ENCODE measurements at regions not wholly inside any gene's neighbourhood (a gene's known extent, or its start where the extent isn't known, plus 50 kb on each side); places are given as distances from the start of the nearest gene placed in this dataset.
"Not testable (repeated sequence)": the region's sequence is repeated elsewhere in the genome, so short reads cannot be mapped to it uniquely, and the experiment has no call there.

GRCh38 chr13:87207280-87208003 lies 463.7 kb upstream of the SLITRK5 start:
- DNase-seq (ENCODE audit: low spot score) = no peak

DNA sequence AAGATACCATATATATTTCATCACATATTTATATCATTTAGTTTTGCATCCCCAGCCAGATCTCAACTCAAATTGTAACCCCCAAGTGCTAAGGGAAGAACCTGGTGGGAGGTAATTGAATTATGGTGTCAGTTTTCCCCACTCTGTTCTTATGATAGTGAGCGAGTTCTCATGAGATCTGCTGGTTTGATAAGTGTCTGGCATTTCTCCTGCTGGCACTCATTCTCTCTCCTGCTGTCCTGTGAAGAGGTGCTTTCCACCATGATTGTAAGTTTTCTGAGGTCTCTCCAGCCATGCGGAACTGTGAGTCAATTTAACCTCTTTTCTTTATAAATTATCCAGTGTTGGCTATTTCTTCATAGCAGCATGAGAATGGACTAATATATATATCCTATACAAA lies 462.5 kb upstream of the SLITRK5 start:
- no peak for DNase-seq (ENCODE audit: low spot score)

GRCh38 chr13:87234981-87235380 lies 436.2 kb upstream of the SLITRK5 start:
- no peak for DNase-seq (ENCODE audit: low spot score)

GRCh38 chr13:87235621-87236020 lies 435.6 kb upstream of the SLITRK5 start:
- DNase-seq (ENCODE audit: low spot score) = no peak

- no peak for DNase-seq (ENCODE audit: low spot score)
These were observed 426.8 kb upstream of the SLITRK5 start for GRCh38 chr13:87244256-87244890.

GRCh38 chr13:87249847-87250246 lies 421.3 kb upstream of the SLITRK5 start:
- DNase-seq (ENCODE audit: low spot score) = not testable (repeated sequence)

GRCh38 chr13:87255394-87255793 lies 415.8 kb upstream of the SLITRK5 start:
- no peak for DNase-seq (ENCODE audit: low spot score)

DNA sequence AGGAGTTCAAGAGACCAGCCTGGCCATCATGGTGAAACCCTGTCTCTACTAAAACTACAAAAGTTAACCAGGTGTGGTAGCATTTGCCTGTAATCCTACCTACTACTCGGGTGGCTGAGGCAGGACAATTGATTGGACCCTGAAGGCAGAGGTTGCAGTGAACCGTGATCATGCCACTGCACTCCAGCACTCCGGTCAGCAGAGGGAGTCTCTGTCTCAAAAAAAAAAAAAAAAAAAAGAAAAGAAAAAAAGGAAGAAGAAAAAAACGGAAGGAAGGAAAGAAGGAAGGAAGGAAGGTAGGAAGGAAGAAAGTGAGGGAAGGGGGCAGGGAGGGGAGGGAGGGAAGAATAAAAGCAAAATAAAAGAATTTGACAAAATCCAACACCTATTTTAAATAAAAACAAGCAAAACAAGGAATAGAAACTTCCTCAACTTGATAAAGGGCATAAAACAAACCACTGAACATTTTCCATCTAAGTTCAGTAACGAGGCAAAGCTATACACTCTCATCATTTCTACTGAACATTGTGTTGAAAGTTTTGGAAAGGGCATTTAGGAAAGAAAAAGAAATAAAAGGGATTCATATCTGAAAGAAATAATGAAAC lies 411.6 kb upstream of the SLITRK5 start:
- no peak for DNase-seq (ENCODE audit: low spot score)

GRCh38 chr13:87274209-87274819 lies 396.9 kb upstream of the SLITRK5 start:
- DNase-seq (ENCODE audit: low spot score) = no peak

GRCh38 chr13:87280139-87280538 lies 391.0 kb upstream of the SLITRK5 start:
- no peak for DNase-seq (ENCODE audit: low spot score)

DNA sequence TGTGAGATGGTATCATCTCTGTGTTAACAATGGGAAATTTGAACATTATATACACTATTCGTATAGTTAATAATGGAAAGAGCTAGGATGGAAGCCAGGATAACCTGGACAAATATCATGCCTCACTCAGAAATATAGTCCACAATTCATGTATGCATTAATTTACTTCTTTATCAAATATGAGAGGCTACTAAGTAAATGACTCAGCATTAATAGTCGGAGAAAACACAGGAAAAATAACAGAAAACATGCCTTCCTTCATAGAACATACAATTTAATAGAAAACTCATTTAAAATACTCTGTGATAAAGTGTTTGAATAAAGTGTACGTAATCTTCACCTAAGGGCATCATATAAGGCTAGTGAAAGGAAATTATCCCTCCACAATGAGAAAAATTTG lies 383.4 kb upstream of the SLITRK5 start:
- DNase-seq (ENCODE audit: low spot score) = no peak

DNA sequence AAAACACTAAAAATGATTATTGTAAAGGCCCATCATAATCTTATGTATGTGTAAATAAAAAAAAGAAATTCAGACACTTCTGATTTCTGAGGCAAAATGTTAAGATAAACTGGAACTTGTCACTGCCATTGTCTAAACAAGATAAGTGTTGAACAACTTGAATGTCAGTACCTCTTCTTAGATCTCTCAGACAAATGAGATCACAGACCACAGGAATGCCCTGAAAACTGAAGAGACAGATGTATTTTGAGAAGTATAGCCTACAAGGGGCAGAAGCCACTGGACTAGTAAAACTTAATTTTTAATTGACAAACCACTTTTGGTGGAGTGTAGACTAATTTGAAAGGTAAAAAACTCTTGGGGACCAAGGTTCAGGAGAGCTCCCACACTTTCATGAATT lies 375.5 kb upstream of the SLITRK5 start:
- DNase-seq (ENCODE audit: low spot score) = no peak

- DNase-seq (ENCODE audit: low spot score) = no peak
These were observed 369.1 kb upstream of the SLITRK5 start for GRCh38 chr13:87302034-87302433.

GRCh38 chr13:87302931-87303330 lies 368.2 kb upstream of the SLITRK5 start:
- no peak for DNase-seq (ENCODE audit: low spot score)

DNA sequence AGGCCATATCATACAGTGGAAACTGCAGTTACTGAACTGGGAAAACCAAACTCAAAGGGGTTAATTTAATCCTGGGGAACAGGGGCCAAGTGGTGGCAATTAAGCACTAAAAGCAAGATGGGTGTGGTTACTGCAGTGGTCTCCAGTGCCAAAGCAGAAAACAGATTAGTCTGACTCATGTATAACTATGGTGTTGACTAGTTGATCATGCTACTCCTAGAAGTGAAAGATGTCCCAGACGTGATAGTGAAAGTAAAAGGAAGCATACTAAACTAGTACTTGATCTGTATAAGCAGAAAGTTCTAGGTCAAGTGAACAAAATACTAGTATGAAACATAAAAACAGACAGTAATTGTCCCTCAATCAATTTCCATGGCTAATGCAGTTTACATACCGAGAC lies 360.0 kb upstream of the SLITRK5 start:
- DNase-seq (ENCODE audit: low spot score) = no peak

GRCh38 chr13:87314822-87315221 lies 356.3 kb upstream of the SLITRK5 start:
- no peak for DNase-seq (ENCODE audit: low spot score)

GRCh38 chr13:87322386-87322785 lies 348.8 kb upstream of the SLITRK5 start:
- no peak for DNase-seq (ENCODE audit: low spot score)

DNA sequence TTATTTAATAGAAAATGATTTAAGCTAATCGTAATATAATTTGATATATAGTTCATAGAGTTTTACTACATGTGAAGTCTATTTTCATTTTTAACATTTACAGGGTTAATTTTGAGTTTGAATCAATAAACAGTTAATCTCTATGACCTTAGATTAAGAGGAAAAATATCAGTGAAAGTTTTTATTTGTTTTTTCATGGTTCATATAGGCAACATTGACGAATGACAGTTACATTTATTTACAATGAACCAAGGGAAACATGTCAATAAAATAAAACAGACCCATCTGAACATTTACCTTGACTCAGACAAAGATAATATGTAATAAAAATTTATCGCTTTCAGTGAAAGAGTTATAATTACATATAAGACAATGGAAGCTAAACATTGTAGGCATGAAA lies 346.6 kb upstream of the SLITRK5 start:
- no peak for DNase-seq (ENCODE audit: low spot score)

DNA sequence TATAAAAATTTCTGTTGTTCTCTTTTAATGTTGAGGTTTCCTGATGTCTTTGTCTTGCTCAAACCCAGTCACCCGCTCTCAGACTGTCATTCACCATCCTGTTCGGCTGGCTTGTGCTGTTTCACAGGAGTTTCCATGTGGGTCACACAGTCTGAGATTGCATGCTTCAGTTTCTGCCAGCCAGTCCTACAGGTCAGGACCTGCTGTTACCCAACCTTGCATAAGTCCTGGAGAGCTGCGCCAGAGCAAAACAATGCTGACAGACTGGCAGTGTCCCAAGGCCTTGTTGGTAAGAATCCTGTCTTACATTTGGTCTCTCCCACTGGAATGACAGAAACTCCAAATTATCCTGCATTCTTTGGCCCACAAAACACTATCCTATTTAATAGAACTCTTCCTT lies 340.0 kb upstream of the SLITRK5 start:
- no peak for DNase-seq (ENCODE audit: low spot score)

DNA sequence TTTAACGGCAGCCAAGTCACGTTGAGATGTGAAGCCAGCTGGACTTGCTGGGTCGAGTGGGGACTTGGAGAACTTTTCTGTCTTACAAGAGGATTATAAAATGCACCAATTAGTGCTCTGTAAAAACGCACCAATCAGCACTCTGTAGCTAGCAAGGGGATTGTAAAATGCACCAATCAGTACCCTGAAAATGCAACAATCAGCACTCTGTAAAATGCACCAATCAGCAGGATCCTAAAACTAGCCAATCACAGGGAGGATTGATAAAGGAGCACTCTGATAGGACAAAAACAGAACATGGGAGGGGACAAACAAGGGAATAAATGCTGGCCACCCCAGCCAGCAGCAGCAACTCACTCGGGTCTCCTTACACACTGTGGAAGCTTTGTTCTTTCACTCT lies 337.6 kb upstream of the SLITRK5 start:
- DNase-seq (ENCODE audit: low spot score) = no peak

GRCh38 chr13:87334176-87334575 lies 337.0 kb upstream of the SLITRK5 start:
- no peak for DNase-seq (ENCODE audit: low spot score)

DNA sequence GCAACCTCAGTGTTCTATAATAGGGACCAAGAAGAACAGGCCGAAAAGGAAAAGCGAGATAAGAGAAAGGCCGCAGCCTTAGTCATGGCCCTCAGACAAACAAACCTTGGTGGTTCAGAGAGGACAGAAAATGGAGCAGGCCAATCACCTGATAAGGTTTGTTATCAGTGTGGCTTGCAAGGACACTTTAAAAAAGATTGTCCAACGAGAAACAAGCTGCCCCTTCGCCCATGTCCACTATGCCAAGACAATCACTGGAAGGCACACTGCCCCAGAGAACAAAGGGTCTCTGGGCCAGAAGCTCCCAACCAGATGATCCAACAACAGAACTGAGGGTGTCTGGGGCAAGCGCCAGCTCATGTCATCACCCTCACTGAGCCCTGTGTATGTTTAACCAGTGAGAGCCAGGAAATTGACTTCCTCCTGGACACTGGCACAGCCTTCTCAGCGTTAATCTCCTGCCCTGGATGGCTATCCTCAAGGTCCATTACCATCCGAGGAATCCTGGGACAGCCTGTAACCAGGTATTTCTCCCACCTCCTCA lies 334.8 kb upstream of the SLITRK5 start:
- DNase-seq (ENCODE audit: low spot score) = not testable (repeated sequence)

- DNase-seq (ENCODE audit: low spot score) = no peak
These were observed 327.0 kb upstream of the SLITRK5 start for GRCh38 chr13:87344176-87344575.
